H9 (cell line): ENCODE measurements at regions not wholly inside any gene's neighbourhood (a gene's known extent, or its start where the extent isn't known, plus 50 kb on each side); places are given as distances from the start of the nearest gene placed in this dataset.
A peak's percentile ranks its signal among the peaks of the same experiment; 100 is the strongest.

Experiments
- DNase-seq: peaks from one replicate; pipeline ENCODE4 v3.0.0-alpha.2; 2017
- H2AFZ ChIP-seq: one replicate; pipeline ENCODE4 v1.6.1; 2013; ENCODE audit warnings: mild to moderate bottlenecking, low read length, control low read depth, moderate library complexity
- H2AK5ac ChIP-seq: 2 replicates; pipeline ENCODE4 v1.6.1; 2013; ENCODE audit warnings: low read length, control low read depth, mixed read lengths; ENCODE audit not compliant: insufficient read length
- H2BK120ac ChIP-seq: one replicate; pipeline ENCODE4 v1.6.1; 2013; ENCODE audit warnings: low read depth, mild to moderate bottlenecking, low read length, control low read depth, inconsistent platforms; ENCODE audit not compliant: poor library complexity, severe bottlenecking
- H2BK12ac ChIP-seq: 2 replicates; pipeline ENCODE4 v1.6.1; 2013; ENCODE audit warnings: low read length, control low read depth, mixed read lengths, low read depth; ENCODE audit not compliant: insufficient read length
- H2BK15ac ChIP-seq: 2 replicates; pipeline ENCODE4 v1.6.1; 2013; ENCODE audit warnings: low read depth, low read length, control low read depth
- H2BK20ac ChIP-seq: one replicate; pipeline ENCODE4 v1.6.1; 2013; ENCODE audit warnings: low read depth, mild to moderate bottlenecking, low read length, control low read depth, inconsistent platforms; ENCODE audit not compliant: poor library complexity, severe bottlenecking
- H2BK5ac ChIP-seq: 2 replicates; pipeline ENCODE4 v1.6.1; 2013; ENCODE audit warnings: low read length, control low read depth, mixed read lengths; ENCODE audit not compliant: insufficient read length
- H3K14ac ChIP-seq: 2 replicates; pipeline ENCODE4 v1.6.1; 2013; ENCODE audit warnings: low read length, control low read depth; ENCODE audit not compliant: insufficient read depth
- H3K18ac ChIP-seq: 2 replicates; pipeline ENCODE4 v1.6.1; 2013; ENCODE audit warnings: low read depth, mild to moderate bottlenecking, mixed read lengths, low read length, control low read depth; ENCODE audit not compliant: insufficient read length
- H3K23ac ChIP-seq: 2 replicates; pipeline ENCODE4 v1.6.1; 2013; ENCODE audit warnings: low read length, control low read depth, mixed read lengths, low read depth; ENCODE audit not compliant: insufficient read length
- H3K23me2 ChIP-seq: 2 replicates; pipeline ENCODE4 v1.6.1; 2013; ENCODE audit warnings: low read depth, mild to moderate bottlenecking, mixed read lengths, low read length, control low read depth; ENCODE audit not compliant: insufficient read length, poor library complexity, severe bottlenecking
- H3K27ac ChIP-seq: 2 replicates; pipeline ENCODE4 v1.5.1; 2013; ENCODE audit warnings: low read length, control low read depth, mixed read lengths, low read depth; ENCODE audit not compliant: insufficient read length
- H3K27me3 ChIP-seq: 2 replicates; pipeline ENCODE4 v1.6.1; 2013; ENCODE audit warnings: low read length, control low read depth, inconsistent platforms; ENCODE audit not compliant: insufficient read depth
- H3K4ac ChIP-seq: 2 replicates; pipeline ENCODE4 v1.6.1; 2013; ENCODE audit warnings: low read depth, mild to moderate bottlenecking, control low read depth, inconsistent platforms, low read length, moderate library complexity
- H3K4me1 ChIP-seq: 2 replicates; pipeline ENCODE4 v1.6.1; 2013; ENCODE audit warnings: low read length, control low read depth, inconsistent platforms; ENCODE audit not compliant: insufficient read depth
- H3K4me2 ChIP-seq: 2 replicates; pipeline ENCODE4 v1.6.1; 2013; ENCODE audit warnings: low read length, control low read depth, mixed read lengths; ENCODE audit not compliant: insufficient read length, insufficient read depth
- H3K56ac ChIP-seq: 2 replicates; pipeline ENCODE4 v1.6.1; 2013; ENCODE audit warnings: low read depth, mild to moderate bottlenecking, mixed read lengths, low read length, control low read depth; ENCODE audit not compliant: insufficient read length
- H3K79me1 ChIP-seq: 2 replicates; pipeline ENCODE4 v1.6.1; 2013; ENCODE audit warnings: low read depth, mild to moderate bottlenecking, moderate library complexity, low read length, control low read depth, inconsistent platforms; ENCODE audit not compliant: insufficient read depth, poor library complexity, severe bottlenecking
- H3K79me2 ChIP-seq: 2 replicates; pipeline ENCODE4 v1.6.1; 2013; ENCODE audit warnings: low read length, control low read depth, inconsistent platforms; ENCODE audit not compliant: insufficient read depth
- H3K9ac ChIP-seq: 2 replicates; pipeline ENCODE4 v1.6.1; 2013; ENCODE audit warnings: low read length, control low read depth, mixed read lengths; ENCODE audit not compliant: insufficient read length; ENCODE audit errors: extremely low read depth
- H3K9me3 ChIP-seq: one replicate; pipeline ENCODE4 v1.6.1; 2013; ENCODE audit warnings: low read depth, low read length, inconsistent platforms; ENCODE audit not compliant: control insufficient read depth
- H3T11ph ChIP-seq: one replicate; pipeline ENCODE4 v1.6.1; 2013; ENCODE audit warnings: mild to moderate bottlenecking, low read length, control low read depth, inconsistent platforms
- H4K20me1 ChIP-seq: one replicate; pipeline ENCODE4 v1.6.1; 2013; ENCODE audit not compliant: control insufficient read depth, insufficient read length, insufficient read depth
- H4K5ac ChIP-seq: 2 replicates; pipeline ENCODE4 v1.6.1; 2013; ENCODE audit warnings: low read depth, mild to moderate bottlenecking, mixed read lengths, low read length, control low read depth; ENCODE audit not compliant: insufficient read length
- H4K8ac ChIP-seq: replicated peaks from 2 replicates; pipeline ENCODE4 v1.6.1; 2013; ENCODE audit warnings: low read length, control low read depth, mixed read lengths, low read depth; ENCODE audit not compliant: insufficient read length
- H4K91ac ChIP-seq: 2 replicates; pipeline ENCODE4 v1.6.1; 2013; ENCODE audit warnings: low read depth, mild to moderate bottlenecking, moderate library complexity, mixed read lengths, low read length, control low read depth; ENCODE audit not compliant: insufficient read length
- H3K27ac Mint-ChIP-seq, 3 experiments: 2 replicates in 2 of 3; 3 replicates in 1 of 3; pipeline ENCODE4 v1.8.0; 2020 to 2021; ENCODE audit warnings: mixed read lengths in 3 of 3, mild to moderate bottlenecking in 1 of 3, moderate library complexity in 1 of 3
- H3K27me3 Mint-ChIP-seq: 2 replicates; pipeline ENCODE4 v1.8.0; 2021; ENCODE audit warnings: low read depth, mild to moderate bottlenecking, moderate library complexity, mixed read lengths
- H3K36me3 Mint-ChIP-seq, 3 experiments: 2 replicates in 2 of 3; 3 replicates in 1 of 3; pipeline ENCODE4 v1.8.0; 2020 to 2021; ENCODE audit warnings: low read depth in 3 of 3, mixed read lengths in 3 of 3; ENCODE audit not compliant: insufficient read depth in 1 of 3
- H3K4me1 Mint-ChIP-seq, 2 experiments: 2 replicates each; pipeline ENCODE4 v1.8.0; 2020; ENCODE audit warnings: mixed read lengths in 2 of 2
- H3K4me3 Mint-ChIP-seq, 2 experiments: 2 replicates in 1 of 2; 3 replicates in 1 of 2; pipeline ENCODE4 v1.8.0; 2020 to 2021; ENCODE audit warnings: mild to moderate bottlenecking in 2 of 2, mixed read lengths in 2 of 2, moderate library complexity in 1 of 2
- H3K9me3 Mint-ChIP-seq, 2 experiments: 2 replicates in 1 of 2; 3 replicates in 1 of 2; pipeline ENCODE4 v1.8.0; 2020; ENCODE audit warnings: mild to moderate bottlenecking in 2 of 2, mixed read lengths in 2 of 2, moderate library complexity in 1 of 2
- CTCF ChIP-seq: fragments of 200-600 bp; sonication (generic); conservative IDR thresholded peaks from 3 replicates; pipeline ENCODE4 v1.8.0; 2021; ENCODE audit warnings: antibody characterized with exemption, mild to moderate bottlenecking
- WGBS: extraction: QIAGEN DNeasy Blood & Tissue Kit; methylation state at CpG from one replicate; pipeline ENCODE4 v1.1.7; 2013; ENCODE audit warnings: missing lambda C conversion rate, low lambda C conversion rate, mixed read lengths; ENCODE audit not compliant: insufficient read length; ENCODE audit errors: extremely low coverage; 5-methylcytosine and 5-hydroxymethylcytosine counted together

GRCh38 chr4:189046642-189047041, 894.0 kb upstream of the FRG1 start:
- H3K9ac ChIP-seq: no peak overlapping the region
- H3K27me3 ChIP-seq: no peaks in the 10 kb centered on the region
- H3K79me1 ChIP-seq: no peaks in the 10 kb centered on the region
- H2AK5ac ChIP-seq: no peak overlapping the region
- H3K36me3 Mint-ChIP-seq: no peaks in the 10 kb centered on the region; a peak in 1 of 7 replicates
- no peaks in the 10 kb centered on the region for H3K23me2 ChIP-seq
- H4K5ac ChIP-seq: no peak overlapping the region
- no peak overlapping the region for H2AFZ ChIP-seq
- no peak overlapping the region for H3K18ac ChIP-seq
- no peak overlapping the region for H3K4ac ChIP-seq
- H4K8ac ChIP-seq: no peak overlapping the region
- H3K79me2 ChIP-seq: no peaks in the 10 kb centered on the region
- peaks cover 49 to 60% of the 10 kb centered on the region in 2 experiments for H3K4me1 Mint-ChIP-seq
- no peak overlapping the region for H3T11ph ChIP-seq
- H2BK120ac ChIP-seq: no peak overlapping the region
- peak; percentile 74 for DNase-seq
- no peaks in the 10 kb centered on the region for H3K9me3 ChIP-seq
- H2BK15ac ChIP-seq: no peak overlapping the region
- no peaks in the 10 kb centered on the region for H3K9me3 Mint-ChIP-seq
- no peak overlapping the region for H4K91ac ChIP-seq
- no peak overlapping the region for H2BK5ac ChIP-seq
- WGBS: no CpG with 5 or more reads among the region's 1 CpG
- no peak overlapping the region for H3K56ac ChIP-seq
- 0 out of 2 replicates have a peak, but pooled peaks cover 2% of the 10 kb centered on the region for H3K4me1 ChIP-seq
- no peak overlapping the region for H2BK12ac ChIP-seq
- H3K27me3 Mint-ChIP-seq: no peaks in the 10 kb centered on the region
- H4K20me1 ChIP-seq: no peaks in the 10 kb centered on the region
- no peak for TF ChIP-seq CTCF
- H3K4me3 Mint-ChIP-seq: peak overlapping the region; percentile 1 to 16; a peak in 1 of 5 replicates
- H3K27ac ChIP-seq: peak overlapping the region; percentile 73
- no peak overlapping the region for H2BK20ac ChIP-seq
- H3K23ac ChIP-seq: no peak overlapping the region
- no peak overlapping the region for H3K14ac ChIP-seq
- no peak overlapping the region for H3K4me2 ChIP-seq
- H3K27ac Mint-ChIP-seq: peak overlapping the region; percentile 92 to 97 (median 95)
